Loucy (cell line): ENCODE measurements at regions not wholly inside any gene's neighbourhood (a gene's known extent, or its start where the extent isn't known, plus 50 kb on each side); places are given as distances from the start of the nearest gene placed in this dataset.

Experiments
- H2AFZ ChIP-seq: fragments of 200-600 bp; sonication (generic); 2 replicates; pipeline ENCODE4 v1.6.0; 2016; ENCODE audit warnings: antibody characterized with exemption, mild to moderate bottlenecking, low read length, moderate library complexity
- H3F3A ChIP-seq: fragments of 200-600 bp; 2 replicates; pipeline ENCODE4 v1.6.0; 2016; ENCODE audit warnings: antibody characterized with exemption, low read depth, mild to moderate bottlenecking
- H3K27me3 ChIP-seq: fragments of 200-600 bp; sonication (generic); 2 replicates; pipeline ENCODE4 v1.6.1; 2014; ENCODE audit warnings: low read length, mild to moderate bottlenecking; ENCODE audit not compliant: insufficient read depth, poor library complexity, severe bottlenecking
- H3K36me3 ChIP-seq: fragments of 200-600 bp; sonication (generic); 2 replicates; pipeline ENCODE4 v1.6.1; 2016; ENCODE audit warnings: low read length; ENCODE audit not compliant: insufficient read depth
- H3K4me1 ChIP-seq: fragments of 200-600 bp; sonication (generic); 2 replicates; pipeline ENCODE4 v1.5.1; 2014; ENCODE audit warnings: low read length, mild to moderate bottlenecking; ENCODE audit not compliant: insufficient read depth, poor library complexity, severe bottlenecking
- H3K4me2 ChIP-seq: fragments of 200-600 bp; sonication (generic); 2 replicates; pipeline ENCODE4 v1.6.0; 2014; ENCODE audit warnings: antibody characterized with exemption, low read length, low read depth, mild to moderate bottlenecking; ENCODE audit not compliant: poor library complexity, severe bottlenecking
- H3K4me3 ChIP-seq: fragments of 200-600 bp; sonication (generic); 2 replicates; pipeline ENCODE4 v1.5.1; 2014; ENCODE audit warnings: low read length, mild to moderate bottlenecking, mixed read lengths; ENCODE audit not compliant: poor library complexity, severe bottlenecking
- H3K79me2 ChIP-seq: fragments of 200-600 bp; sonication (generic); 2 replicates; pipeline ENCODE4 v1.6.1; 2014; ENCODE audit warnings: low read length; ENCODE audit not compliant: insufficient read depth
- H3K9ac ChIP-seq: fragments of 200-600 bp; sonication (generic); 2 replicates; pipeline ENCODE4 v1.6.0; 2014; ENCODE audit warnings: mild to moderate bottlenecking, low read depth, low read length, moderate library complexity; ENCODE audit not compliant: poor library complexity, severe bottlenecking
- H3K9me2 ChIP-seq: fragments of 200-600 bp; sonication (generic); replicated peaks from 2 replicates; pipeline ENCODE4 v1.6.1; 2016; ENCODE audit warnings: low read depth, low read length, mixed read lengths
- H3K9me3 ChIP-seq: fragments of 200-600 bp; sonication (generic); 2 replicates; pipeline ENCODE4 v1.6.1; 2014; ENCODE audit warnings: mild to moderate bottlenecking, antibody characterized with exemption, low read length, low read depth; ENCODE audit not compliant: insufficient read depth
- H4K20me1 ChIP-seq: fragments of 200-600 bp; sonication (generic); 2 replicates; pipeline ENCODE4 v1.6.0; 2014; ENCODE audit warnings: antibody characterized with exemption, low read length, mild to moderate bottlenecking; ENCODE audit not compliant: insufficient read depth, poor library complexity, severe bottlenecking
- CTCF ChIP-seq: fragments of 200-600 bp; sonication (generic); conservative IDR thresholded peaks from 2 replicates; pipeline ENCODE4 v1.5.1; 2014; ENCODE audit warnings: mild to moderate bottlenecking, antibody characterized with exemption, low read length
- EZH2phosphoT487 ChIP-seq: fragments of 200-600 bp; IDR thresholded peaks from 2 replicates; pipeline ENCODE4 v1.6.1; 2018; ENCODE audit warnings: antibody characterized with exemption, mild to moderate bottlenecking, moderate library complexity, borderline replicate concordance

DNA sequence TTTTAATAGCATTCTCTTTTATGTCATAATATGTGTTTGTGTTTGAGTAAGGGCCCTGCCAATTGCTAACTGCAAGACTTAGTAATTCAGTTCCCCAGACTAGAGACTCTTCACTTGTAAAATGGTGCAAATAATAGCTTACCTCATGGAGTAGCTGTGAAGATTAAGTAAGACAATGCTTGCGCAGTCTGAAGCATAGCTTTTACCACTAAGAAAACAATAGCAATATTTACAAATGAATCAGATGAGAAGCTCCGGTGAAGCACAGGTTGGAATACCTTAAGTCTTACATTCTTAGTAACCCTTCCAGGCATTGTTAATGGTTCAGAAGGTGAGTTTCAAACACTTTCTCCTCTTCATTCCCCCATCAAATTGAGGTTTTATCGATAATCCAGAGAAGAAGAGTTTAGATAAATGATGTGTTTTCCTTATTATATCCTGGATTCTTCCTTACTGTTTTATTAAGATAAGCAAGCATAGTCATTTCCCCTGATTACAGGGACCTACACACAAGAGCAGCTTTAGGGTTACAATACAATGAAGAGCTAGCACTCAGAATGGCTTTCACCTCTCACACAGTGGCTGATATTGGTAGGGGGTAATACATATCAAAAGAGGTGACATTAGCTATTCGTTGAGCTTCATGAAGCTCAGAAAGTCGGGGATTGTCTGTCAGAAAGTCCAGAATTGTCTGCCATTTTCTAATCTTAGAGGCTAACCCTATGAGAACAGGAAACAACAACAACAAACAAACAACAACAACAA lies 96.4 kb upstream of the EDIL3 start:
- H3K4me2 ChIP-seq, result no peak overlapping the region
- H3K9me3 ChIP-seq, result no peaks in the 10 kb centered on the region
- H3F3A ChIP-seq, result no peaks in the 10 kb centered on the region
- no peaks in the 10 kb centered on the region for H3K4me1 ChIP-seq
- H3K9me2 ChIP-seq, result no peaks in the 10 kb centered on the region
- no peak overlapping the region for H3K9ac ChIP-seq
- no peaks in the 10 kb centered on the region for H3K79me2 ChIP-seq
- H3K36me3 ChIP-seq, result no peaks in the 10 kb centered on the region
- peaks cover 31% of the 10 kb centered on the region for H3K27me3 ChIP-seq
- H4K20me1 ChIP-seq, result no peaks in the 10 kb centered on the region
- H2AFZ ChIP-seq, result no peak overlapping the region
- TF ChIP-seq CTCF (no peak), EZH2phosphoT487 (no peak)
- no peak overlapping the region for H3K4me3 ChIP-seq

GRCh38 chr5:84478603-84479002 lies 93.9 kb upstream of the EDIL3 start:
- Histone ChIP-seq H3K27me3 (peaks cover 25% of the 10 kb centered on the region), H2AFZ (no peak overlapping the region), H3K9me3 (no peaks in the 10 kb centered on the region), H3K4me1 (no peaks in the 10 kb centered on the region), H3K4me2 (no peak overlapping the region), H4K20me1 (no peaks in the 10 kb centered on the region), H3K36me3 (no peaks in the 10 kb centered on the region), H3K4me3 (no peak overlapping the region), H3K9ac (no peak overlapping the region), H3F3A (no peaks in the 10 kb centered on the region), H3K79me2 (no peaks in the 10 kb centered on the region), H3K9me2 (no peaks in the 10 kb centered on the region)
- TF ChIP-seq CTCF (no peak), EZH2phosphoT487 (no peak)

DNA sequence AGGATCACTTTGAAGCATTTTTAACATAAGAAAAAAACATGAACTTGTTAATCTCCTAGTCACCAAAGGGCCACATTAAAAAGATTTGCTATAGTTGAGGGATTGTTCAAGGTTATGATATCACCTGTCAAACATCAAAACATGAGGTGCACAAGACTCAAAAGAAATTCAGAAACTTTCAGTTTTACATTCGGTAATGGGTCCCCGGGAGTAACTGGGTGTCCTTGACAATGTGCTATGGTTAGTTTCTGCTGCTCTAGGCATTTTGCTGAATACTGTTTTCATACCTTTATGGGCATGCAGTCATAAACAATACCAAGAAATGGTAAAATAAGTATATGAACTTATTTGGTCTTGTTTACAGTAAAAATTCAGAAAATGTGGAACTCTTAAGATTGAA lies 92.8 kb upstream of the EDIL3 start:
- Histone ChIP-seq H3K4me2 (no peak overlapping the region), H3K27me3 (peaks cover 16% of the 10 kb centered on the region), H2AFZ (no peak overlapping the region), H3K4me1 (no peaks in the 10 kb centered on the region), H3K79me2 (no peaks in the 10 kb centered on the region), H4K20me1 (no peaks in the 10 kb centered on the region), H3K4me3 (no peak overlapping the region), H3K9me2 (no peaks in the 10 kb centered on the region), H3K9me3 (no peaks in the 10 kb centered on the region), H3K36me3 (no peaks in the 10 kb centered on the region), H3F3A (no peaks in the 10 kb centered on the region), H3K9ac (no peak overlapping the region)
- TF ChIP-seq EZH2phosphoT487, result no peak
- no peak for TF ChIP-seq CTCF
